C4-2B (cell line): ENCODE measurements at regions not wholly inside any gene's neighbourhood (a gene's known extent, or its start where the extent isn't known, plus 50 kb on each side); places are given as distances from the start of the nearest gene placed in this dataset.

Experiments
- H3K27ac ChIP-seq: fragments of 450-650 bp; 2 replicates; pipeline ENCODE4 v1.5.1; 2017
- CTCF ChIP-seq: fragments of 450-650 bp; conservative IDR thresholded peaks from 2 replicates; pipeline ENCODE4 v1.5.1; 2017; ENCODE audit warnings: mild to moderate bottlenecking
- ZFX ChIP-seq: fragments of 450-650 bp; IDR thresholded peaks from 2 replicates; pipeline ENCODE4 v1.6.1; 2017

- no peak overlapping the region for H3K27ac ChIP-seq
- TF ChIP-seq ZFX (no peak), CTCF (no peak)
These were observed 73.6 kb upstream of the STK17B start for GRCh38 chr2:196244966-196245365.

- no peak for TF ChIP-seq CTCF
- no peak for TF ChIP-seq ZFX
- no peak overlapping the region for H3K27ac ChIP-seq
These were observed 74.2 kb upstream of the STK17B start for GRCh38 chr2:196245378-196246140.

- peak overlapping the region; percentile 29; the same call in 1 of the 2 replicates for H3K27ac ChIP-seq
These were observed 76.0 kb upstream of the STK17B start for GRCh38 chr2:196247114-196247975.

GRCh38 chr2:196247976-196248280 is 76.5 kb upstream of the STK17B start:
- no peak for TF ChIP-seq ZFX
- no peak for TF ChIP-seq CTCF
- H3K27ac ChIP-seq, result 0 out of 2 replicates have a peak overlapping the region, but pooled peaks have one; percentile 29

More at GRCh38 chr2:196247114-196247975, 76.0 kb upstream of the STK17B start:
- TF ChIP-seq CTCF (no peak), ZFX (no peak)

- TF ChIP-seq CTCF, result no peak
- no peak for TF ChIP-seq ZFX
- H3K27ac ChIP-seq, result no peak overlapping the region
These were observed 77.2 kb upstream of the STK17B start for GRCh38 chr2:196248467-196249094.

- no peak overlapping the region for H3K27ac ChIP-seq
- TF ChIP-seq ZFX, result no peak
These were observed 77.8 kb upstream of the STK17B start for GRCh38 chr2:196249171-196249570.

GRCh38 chr2:196249860-196250259 is 78.5 kb upstream of the STK17B start:
- H3K27ac ChIP-seq, result no peak overlapping the region
- TF ChIP-seq ZFX, result no peak

GRCh38 chr2:196251132-196251531 is 79.8 kb upstream of the STK17B start:
- TF ChIP-seq CTCF, result no peak
- H3K27ac ChIP-seq, result no peak overlapping the region
